ENCODE measurements at regions not wholly inside any gene's neighbourhood (a gene's known extent, or its start where the extent isn't known, plus 50 kb on each side); places are given as distances from the start of the nearest gene placed in this dataset.

DNA sequence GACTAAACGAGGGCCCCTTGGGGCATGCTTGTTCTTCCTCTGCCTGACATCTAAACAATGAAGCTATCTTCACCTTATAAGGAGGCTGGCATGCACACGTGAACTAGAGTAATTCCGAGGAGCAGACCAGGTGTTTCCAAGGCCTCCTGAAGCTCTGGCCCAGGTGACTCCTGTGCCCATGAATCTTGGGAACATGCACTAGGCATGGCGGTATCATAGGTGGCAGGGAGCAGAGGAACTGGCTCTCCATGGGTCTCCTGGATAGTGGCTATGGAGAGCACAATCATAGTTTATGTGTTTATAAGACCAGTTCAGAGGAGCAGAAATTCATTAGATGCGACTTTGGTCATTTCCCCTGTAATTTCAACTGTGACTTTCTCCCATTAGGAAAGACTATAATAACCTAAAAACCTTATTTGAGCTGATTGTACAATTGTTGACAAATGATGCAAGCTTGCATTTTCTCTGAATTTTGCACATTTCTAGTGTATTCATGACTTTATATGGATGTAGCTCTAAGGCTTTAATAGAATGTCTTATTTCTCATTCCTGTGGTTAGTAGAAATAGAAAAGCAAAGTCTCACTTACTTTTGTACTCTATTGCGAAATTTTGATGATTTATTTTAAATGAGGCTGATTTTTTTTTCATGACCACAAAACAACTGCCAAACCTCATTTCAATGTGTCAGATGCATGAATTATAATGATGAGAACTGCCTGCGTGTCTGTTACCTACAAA lies 135.3 kb upstream of the RPS23 start:
- DNase-seq, result no peak

DNA sequence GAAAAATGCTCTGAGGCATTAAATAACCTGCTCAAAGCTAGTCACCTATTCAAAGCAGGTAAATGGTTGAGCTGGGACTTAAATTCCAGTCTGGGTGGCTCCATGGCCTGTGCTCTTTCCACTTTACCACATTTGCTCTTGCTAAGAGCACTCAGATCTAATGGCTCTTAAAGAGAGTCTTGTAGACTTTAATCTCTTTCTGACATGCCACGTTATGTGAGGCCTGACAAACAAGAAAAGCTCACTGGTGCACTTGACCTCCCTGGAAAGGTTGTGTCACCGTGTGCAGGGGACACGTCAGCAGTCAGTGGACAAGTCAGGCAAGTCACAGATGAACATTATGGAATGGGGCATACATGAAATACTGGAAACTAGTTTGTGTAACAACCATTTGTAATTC lies 129.9 kb upstream of the RPS23 start:
- no peak for DNase-seq

DNA sequence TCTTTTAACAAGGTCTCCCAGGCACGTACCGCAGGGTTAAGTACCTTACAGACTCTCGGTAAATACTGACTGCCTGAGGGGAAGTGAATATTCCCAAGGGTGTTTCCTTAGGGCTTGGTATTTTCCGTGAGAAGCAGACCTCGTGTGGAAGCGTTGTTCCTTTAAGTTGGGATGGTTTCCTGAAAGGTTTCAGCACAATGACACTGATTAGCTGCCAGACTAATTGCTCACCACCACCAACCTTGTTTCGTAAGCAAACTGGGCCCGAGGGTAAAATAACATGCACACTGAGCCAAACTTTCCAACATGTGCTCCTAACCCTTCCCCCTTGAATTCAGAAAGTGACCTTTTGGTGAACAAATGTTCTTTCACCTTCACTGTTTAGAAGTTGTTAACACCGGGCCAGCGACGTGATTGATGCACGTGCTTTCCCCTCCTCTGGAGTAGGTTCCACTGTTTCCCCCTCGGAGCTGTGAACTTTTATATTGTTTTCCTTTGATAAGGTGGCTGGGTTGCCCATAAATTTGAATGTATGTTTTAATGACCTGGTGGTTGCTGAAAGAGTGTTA lies 128.1 kb upstream of the RPS23 start:
- DNase-seq, result peak; percentile 24

DNA sequence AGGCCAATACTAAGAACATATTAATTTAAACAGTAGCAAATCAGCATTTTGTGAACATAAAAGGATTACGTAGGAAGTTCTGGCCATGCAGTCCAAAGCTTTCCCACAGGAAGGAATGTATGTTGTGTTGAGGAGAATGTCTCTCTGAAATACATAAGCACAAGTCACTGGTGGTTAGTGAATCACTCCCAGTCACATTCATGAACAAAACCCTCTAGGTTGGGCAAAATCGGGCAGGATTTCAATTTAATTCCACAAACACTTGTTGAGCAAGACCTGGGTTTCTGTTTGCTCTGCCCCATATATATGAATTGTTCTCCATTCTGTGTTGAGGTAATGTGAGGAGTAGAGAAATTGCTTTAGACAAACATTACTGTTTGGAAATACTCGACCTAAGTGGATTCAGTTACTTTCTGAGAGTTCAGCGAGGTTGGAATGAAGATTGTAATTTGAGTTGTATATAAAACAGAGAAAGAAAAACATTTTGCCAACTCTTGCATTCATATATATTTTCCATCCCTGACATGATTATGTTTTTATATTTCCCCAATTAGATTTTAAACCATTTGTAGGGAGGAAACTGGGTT lies 127.6 kb upstream of the RPS23 start:
- peak; percentile 24 for DNase-seq

DNA sequence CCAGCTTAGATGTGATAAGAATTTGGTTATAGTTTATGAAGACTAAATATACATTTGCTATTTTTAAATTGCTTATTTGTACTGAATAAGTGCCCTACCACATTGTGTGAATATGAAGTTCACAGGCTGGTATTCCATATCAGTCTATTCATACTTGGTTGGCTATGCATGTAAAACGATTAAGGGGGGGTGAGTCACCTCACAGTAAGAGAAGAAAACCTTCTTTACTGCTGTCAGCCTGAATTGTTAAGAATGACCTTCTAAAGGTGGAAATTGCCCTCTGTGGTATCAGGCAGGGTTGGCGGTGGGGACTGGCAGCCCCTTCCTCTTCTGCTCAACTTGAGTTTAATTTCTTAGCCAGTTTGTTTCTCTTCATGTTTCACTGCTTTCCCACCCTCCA lies 127.0 kb upstream of the RPS23 start:
- DNase-seq, result no peak

DNA sequence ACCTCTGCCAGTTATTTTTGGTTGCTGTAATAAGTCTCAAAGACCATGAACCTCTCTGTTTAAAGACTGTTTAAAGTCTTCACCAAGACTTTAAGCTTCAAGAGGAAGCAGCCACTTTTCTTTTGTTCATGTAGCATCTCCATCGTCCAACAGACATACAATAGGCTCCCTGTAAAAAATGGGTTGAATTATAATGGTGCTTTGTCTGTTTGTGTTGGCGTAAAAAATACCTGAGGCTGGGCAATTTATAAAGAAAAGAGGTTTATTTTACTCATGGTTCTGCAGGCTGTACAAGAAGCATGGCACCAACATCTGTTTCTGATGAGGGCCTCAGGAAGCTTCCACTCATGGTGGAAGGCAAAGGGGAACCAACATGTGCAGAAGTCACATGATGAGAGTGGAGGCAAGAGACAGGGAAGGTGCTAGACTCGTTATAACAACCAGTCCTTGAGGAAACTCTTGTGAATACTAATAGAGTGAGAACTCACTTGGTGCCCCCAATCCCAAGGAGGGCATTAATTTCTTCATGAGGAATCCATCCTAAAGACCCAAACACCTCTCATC lies 126.3 kb upstream of the RPS23 start:
- no peak for DNase-seq

DNA sequence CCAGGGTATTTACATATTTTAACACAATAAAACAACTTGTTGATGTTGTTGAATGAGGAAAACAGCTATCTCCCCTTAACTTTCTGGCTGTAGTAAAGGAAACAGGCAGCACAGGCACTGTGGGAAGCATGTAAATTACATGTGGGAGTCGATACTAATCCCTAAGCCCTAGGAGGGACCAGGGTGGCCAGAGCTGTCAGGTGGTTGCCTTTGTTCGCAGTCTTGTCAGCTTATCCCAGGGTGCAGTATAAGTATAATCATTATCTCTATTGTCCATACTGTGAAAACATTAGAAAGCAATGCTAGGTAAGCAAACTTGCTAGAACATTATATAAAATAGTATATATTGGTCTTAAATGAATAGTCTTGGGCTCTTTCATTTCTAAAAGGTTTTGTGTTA lies 125.6 kb upstream of the RPS23 start:
- DNase-seq, result no peak

DNA sequence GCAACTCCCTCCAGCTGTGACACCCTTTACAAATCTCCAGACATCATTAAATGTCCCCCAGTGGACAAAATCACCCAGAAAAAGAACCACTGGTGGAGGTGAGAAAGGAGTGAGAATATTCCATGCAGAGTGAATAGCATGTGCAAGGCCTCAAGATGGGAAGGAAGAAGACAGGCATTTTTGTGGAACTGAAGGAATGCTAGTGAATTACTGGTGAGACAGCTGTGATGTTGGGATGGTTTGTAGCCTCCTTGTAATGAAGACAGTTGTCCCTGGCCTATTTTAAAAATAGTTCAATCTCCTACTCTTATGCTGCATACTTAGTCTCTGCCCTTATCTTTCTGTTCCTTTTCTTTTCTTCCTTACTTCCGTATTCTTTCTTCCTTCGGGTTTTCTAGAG lies 124.9 kb upstream of the RPS23 start:
- no peak for DNase-seq

DNA sequence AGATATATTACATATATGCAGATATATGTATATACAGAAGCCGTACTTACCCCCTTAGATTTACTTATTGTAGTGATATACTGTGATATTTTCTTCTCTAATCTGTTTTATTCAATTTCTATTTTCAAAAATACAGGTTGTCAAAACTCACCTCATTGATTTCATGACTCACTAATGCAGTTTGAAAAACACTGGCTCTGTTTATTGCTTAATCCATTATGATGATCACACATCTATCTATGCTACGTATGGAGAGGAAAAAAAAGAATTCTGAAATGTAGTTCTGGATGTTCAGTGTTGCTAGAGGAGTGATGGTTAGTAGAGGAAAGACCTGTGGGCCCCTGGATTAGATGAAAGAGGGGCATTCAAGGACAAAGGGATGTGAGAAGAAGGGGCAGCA lies 121.0 kb upstream of the RPS23 start:
- no peak for DNase-seq

DNA sequence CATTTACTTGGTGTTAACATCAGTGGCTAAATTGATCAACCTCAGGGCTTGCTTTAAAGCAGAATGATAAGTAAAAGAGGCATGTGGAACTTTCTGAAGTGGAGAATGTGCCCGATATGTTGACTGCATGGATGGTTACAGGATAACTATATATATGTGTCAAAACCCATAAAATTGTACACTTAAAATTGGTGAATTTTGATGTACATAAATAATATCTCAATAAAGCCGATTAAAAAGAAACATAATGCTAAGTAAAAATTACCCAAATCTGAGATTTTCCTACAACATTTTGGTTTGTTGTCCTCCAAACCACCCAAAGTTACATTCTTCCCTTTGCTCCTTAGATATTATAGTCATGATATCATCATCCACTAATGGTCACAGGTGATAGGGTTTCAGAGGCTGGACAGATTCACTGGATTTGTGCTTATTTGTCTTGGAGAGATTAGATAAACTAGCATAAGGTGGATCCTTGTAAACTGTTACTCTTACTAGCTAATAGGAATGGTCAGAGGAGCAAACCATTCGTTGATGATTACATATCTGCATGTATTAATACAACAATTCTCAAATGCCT lies 119.7 kb upstream of the RPS23 start:
- no peak for DNase-seq

DNA sequence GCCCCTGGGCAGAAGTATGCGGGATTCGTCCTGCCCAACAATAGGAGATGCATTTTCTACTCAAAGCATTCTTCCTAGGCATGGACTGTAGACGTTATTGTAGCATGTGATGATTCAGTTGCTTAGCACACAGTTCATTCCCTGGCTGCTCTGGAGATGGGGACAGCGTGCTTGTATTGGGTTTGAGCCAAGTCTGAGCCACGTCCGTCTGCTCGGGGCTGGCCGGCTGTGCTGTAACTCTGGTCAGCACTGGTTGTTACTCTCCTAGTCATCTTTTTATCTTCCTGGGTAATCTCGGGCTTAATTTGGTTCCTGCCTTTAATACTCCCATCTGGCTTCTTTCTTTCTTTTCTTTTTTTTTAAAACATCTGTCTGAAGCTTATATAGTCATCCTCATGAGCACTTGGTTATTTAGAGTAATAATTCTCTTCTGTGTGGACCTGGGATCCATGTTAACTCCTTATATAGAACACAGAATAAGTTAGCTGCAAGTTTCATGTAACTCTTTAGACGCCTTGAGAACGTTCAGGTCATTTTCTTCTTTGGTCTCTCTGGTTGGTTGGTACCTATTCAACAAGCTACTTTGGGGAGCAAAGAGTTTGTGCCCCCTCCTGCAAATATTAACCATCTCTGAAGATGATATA lies 118.8 kb upstream of the RPS23 start:
- DNase-seq, result peak; percentile 66

DNA sequence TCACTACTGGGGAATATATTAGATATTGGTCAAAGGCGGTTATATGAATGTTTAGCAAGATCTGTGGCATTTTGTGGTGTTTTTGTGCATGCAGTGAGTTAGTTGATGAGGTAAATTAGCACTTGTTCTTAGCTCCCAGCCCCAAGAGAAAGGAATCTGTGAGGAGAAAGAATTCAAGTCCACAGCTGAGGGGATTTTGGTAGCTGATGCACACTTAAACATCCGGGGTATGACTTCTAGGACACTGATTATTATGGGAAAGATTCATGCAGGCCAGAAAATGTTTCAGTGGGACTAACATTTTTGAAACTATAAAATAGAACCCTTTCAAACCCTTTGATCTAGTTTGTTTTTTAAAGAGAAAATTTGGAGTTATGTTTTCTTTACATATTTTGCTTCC lies 118.2 kb upstream of the RPS23 start:
- DNase-seq, result no peak

DNA sequence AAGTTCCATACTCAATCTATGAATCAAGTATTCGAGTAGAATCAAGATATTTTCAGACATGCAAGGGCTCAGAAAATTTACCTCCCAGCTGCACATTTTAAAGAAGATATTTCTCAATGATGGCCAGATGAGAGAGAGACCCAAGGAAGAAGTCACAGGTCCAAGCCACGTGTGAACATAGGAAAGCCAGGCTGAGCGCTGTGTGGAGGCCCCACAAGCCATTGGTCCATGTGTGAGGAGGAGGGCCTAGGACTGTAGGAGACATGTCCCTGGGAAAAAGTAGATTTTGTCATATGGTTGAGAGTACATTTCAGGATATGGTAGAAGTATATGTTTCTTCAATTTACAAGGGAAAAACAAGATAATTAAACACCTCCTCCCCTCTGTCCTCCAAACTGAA lies 115.8 kb upstream of the RPS23 start:
- no peak for DNase-seq

DNA sequence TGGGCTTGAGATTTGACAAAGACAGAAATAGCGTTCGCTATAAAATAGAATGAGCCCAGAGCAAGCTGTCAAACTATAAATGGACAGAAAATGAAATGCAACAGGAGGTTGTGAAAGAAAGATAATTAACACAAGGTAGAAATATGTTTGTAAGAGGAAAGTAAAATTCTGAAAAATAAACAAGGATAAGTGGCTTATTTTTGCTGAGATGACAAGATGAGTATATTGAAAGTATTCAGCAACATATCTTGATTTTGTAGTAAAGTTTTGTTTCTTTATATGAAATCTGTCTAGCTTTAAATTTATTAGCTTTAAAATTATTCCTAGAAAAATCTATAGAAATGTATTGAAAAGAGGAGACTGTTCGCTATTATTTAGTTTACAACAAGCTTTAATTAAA lies 111.9 kb upstream of the RPS23 start:
- no peak for DNase-seq

DNA sequence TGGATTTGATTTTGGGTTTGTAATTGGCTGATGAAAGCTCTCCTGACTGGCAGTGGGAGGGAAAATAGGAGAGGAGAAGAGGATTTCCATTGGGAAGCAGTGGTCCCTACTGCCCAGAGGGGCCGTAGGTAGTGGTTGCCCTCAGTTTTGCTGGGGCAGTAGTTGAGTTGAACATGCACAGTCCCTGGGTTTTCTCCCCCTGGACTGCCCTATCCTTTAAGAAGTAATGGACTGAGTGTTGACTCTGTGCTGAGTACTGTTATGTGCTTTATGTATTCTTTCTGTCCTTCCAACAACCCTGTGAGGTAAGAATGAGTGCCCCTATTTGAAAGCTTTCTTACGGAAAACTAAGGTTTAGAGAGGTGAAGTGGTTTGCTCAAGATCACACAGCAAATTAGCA lies 111.2 kb upstream of the RPS23 start:
- DNase-seq, result no peak

DNA sequence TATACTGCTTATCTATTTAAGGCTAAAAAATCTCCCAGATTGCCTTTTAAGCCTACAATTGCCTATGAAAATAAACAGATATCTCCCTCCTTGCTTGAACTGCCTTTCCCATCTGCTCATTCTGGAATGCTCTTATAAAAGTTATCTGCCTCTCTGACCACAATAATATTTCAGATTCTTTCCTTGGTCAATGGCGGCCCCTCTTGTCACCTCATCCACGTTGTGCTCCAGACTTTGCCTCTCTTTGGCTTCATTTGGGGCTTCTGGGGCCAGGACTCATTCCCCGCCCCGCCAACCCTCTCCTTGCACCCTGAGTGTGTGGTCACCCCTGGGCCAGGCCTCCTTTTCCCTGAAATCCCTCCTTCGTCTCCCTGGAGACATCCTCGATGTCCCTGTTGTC lies 110.0 kb upstream of the RPS23 start:
- no peak for DNase-seq

DNA sequence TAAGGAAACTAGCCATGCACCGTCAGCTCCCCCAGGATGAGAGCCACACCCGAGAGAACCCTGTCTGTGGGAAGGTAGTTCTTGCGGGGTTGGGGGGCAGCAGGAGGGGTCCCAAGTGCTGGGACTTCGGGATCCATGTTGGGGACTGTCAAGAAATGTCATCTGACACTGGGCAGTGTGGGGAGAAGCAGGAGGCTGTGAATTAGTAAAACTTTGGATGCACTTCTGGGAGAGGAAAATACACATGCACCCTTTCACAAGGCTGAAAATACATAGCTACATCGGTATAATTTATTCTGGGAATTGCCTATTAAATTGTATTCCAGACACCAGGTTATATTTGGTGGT lies 109.6 kb upstream of the RPS23 start:
- no peak for DNase-seq

DNA sequence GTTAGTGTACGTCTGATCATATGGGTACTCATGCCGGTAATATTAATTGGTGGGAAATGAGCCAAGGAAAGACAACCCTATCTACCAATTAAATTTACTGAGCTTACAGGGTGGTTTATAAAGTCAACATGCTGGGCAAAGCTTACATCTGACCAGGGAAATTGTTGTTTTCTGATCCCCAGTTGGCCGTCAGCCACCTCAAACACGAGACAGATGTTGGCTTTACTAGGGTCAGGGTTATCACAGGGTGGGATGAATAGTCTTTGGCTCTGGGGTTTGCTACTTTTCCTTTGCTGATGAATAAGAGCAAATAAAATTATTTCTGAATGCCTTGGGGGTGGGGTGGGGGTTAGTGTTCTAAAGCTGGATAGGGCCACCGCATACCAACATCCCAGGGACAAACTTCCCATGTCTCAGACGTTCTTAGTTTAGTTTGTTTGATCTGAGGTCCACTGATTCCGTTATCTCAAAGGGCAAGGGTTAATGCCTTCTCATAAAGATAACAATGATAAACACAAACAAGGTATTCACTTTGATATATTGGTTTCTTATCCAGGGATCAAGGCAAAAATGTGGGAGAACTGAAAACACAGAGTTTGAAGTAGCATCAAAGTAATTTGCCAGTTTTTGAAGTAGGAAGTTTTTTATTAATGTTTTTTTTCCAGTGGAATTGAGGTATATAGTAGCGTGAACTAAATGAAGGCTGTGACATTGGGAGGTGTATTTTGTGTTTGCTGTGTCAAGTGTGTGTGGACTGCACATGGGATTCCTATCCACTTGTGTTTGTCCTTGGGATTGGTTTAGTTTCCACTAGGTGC lies 109.1 kb upstream of the RPS23 start:
- DNase-seq, result peak; percentile 91

DNA sequence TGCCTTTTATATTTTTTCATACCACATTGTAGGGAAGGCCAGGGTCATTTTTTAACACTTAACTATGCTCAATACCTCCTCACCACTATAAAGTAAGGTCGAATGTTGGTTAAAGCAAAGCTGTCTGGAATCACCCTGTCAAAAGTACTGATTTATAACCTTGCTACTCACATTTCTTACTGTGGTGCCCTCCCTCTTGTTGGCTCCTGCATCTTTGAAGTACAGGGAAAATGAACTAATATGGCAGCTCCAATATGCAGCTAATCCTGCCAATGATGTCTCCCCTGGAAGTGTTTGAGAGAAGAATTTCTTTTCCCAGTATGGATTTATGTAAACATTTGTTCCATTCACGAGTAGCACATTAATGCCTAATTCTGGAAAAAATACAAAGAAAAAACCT lies 108.4 kb upstream of the RPS23 start:
- DNase-seq, result no peak

DNA sequence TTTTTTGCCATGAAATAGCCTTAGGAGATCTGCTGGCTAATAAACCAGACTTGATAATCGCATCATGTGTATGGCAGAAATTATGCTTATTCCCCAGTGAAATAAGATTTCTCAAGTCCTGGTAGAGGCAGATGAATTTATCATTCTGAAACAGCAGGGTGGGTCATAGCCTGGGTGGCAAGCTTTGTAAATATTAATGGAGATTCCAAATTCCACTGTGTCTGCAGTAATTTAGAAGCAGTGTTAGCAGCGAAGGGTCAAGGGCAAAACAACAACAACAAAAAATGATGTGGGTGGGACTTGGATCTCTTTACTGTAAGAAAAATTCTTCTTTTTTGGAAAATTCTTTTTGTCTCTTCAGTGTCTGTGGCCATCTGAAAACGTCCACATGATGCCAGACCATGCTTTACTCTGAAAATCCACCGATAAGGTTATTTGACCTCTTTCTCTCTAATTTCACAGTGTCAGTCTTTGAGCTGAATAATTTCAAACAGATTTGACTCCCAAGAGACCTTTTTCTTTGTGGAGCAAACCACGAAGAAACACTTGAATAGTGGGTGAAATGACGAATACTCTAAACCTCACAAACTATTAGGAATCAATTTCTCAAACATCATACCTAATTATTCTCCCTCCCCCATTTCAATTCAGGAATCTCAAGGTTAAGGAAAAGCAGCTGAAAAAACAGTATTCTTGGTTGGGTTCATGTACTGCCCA lies 106.0 kb upstream of the RPS23 start:
- DNase-seq, result no peak

DNA sequence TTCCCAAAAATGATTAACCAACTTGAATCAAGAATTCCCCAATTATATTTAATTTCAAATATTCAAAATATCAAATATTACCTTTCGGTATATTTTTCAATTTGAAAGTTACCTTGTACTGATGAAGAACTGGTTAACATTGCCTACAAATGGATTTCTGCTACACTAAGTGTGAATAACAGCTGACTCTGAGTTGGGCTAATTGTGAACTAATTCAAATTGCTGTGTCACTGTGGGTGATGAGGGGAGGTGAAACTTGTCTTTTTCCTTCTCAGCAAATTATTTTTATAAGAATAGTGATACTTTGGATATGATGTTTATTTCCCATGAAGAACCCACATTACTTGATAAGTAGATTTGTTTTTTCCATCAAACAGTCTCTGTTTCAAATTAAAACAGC lies 103.4 kb upstream of the RPS23 start:
- no peak for DNase-seq

DNA sequence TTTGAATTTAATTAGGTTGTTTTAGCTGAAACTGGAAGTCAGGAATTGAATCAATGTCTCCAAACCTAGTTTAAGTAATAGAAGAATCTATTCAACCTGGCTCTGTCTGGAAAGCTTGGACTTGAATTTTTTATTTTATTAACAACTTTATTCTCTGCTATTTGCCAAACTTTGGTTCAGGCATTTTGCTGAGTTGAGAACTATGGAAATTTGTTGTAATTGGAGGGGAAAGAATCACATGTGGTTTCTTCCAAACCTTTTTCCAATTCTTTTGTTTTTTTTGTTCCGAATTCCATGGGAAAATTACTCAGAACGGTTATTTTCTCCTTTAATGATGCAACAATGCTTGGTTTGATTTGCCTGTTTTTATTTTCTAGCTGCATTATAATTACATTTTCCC lies 98.2 kb upstream of the RPS23 start:
- no peak for DNase-seq

All from NCI-H1092 treated with DMSO at 0.1 percent for 48 hours (cell line).